GM19463 (cell line): ENCODE measurements at regions not wholly inside any gene's neighbourhood (a gene's known extent, or its start where the extent isn't known, plus 50 kb on each side); places are given as distances from the start of the nearest gene placed in this dataset.

Experiments
- ATAC-seq: cut with Tn5 transposase; IDR thresholded peaks from one replicate; pipeline ENCODE4 v1.9.1; 2021; ENCODE audit warnings: mild to moderate bottlenecking, moderate library complexity; ENCODE audit not compliant: unreplicated experiment

- ATAC-seq, result no peak
Measured at GRCh38 chr12:107271523-107271922, 178.2 kb upstream of the CRY1 start.

DNA sequence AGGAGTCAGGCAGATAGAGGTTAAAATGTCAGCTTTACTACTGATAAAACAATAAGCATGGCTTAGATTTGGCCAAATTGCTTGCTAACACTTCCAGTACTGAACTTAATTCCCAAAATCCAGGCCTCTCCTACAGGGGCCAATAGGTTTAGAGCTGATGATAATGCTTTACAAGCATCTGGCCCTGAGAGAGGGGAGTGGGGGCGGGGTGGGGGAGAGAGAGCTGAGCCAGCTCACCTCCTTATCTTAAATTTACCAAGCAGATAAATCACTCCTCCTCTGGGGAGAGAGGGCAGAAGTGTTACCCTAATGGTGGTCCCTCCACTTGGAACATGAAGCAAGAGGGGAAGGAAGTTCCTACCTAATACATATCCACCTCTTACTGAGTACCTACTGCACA lies 182.2 kb upstream of the CRY1 start:
- ATAC-seq, result no peak

DNA sequence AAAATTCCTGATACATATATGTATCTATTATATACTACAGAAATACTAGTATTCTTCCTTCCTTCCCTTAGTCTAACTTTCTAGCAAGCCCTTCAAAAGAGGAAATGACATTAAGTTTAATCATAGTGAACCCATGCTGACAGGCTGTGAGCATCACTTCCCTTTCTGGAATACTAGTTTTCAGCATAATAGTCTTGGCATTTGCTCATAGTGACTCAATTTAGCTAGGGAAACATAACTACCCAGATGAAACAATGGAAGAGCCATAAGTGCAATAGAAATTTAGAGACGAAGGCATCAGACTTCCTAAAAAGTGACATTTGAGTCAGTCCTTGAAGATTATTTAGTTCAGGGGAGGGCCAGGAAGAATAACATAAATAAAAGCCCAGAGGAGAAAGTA lies 184.5 kb upstream of the CRY1 start:
- no peak for ATAC-seq

DNA sequence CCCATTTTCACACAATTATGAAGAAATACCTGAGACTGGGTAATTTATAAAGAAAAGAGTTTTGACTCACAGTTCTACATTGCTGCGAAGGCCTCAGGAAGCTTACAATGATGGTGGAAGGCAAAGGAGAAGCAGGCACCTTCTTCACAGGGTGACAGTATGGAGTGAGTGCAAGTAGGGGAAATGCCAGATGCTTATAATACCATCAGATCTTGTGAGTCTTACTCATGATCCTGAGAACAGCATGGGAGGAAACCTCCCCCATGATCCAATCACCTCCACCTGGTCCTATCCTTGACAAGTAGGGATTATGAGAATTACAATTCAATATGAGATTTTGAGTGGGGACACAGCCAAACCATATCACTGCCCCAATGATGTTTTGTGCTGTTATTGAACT lies 189.3 kb upstream of the CRY1 start:
- ATAC-seq, result no peak

- ATAC-seq, result no peak
Measured at GRCh38 chr12:107283652-107284051, 190.3 kb upstream of the CRY1 start.

DNA sequence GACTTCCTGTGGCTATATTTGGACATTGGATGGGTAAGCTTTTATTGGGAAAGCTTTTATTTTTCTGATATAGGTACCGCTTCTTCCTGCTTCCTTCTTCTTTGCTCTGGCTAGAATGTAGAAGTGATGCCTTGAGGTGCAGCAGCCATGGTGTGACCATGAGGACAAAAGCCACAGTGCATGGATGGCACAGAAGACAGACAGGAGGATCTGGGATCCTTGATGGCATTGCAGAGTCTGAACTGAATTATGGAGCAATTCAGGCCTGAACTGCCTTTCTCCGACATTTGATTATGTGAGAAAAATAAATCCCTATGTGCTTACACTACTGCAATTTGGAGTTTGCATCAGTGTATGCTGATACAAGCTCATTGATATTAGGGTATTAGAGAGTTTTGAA lies 191.3 kb upstream of the CRY1 start:
- ATAC-seq, result no peak

DNA sequence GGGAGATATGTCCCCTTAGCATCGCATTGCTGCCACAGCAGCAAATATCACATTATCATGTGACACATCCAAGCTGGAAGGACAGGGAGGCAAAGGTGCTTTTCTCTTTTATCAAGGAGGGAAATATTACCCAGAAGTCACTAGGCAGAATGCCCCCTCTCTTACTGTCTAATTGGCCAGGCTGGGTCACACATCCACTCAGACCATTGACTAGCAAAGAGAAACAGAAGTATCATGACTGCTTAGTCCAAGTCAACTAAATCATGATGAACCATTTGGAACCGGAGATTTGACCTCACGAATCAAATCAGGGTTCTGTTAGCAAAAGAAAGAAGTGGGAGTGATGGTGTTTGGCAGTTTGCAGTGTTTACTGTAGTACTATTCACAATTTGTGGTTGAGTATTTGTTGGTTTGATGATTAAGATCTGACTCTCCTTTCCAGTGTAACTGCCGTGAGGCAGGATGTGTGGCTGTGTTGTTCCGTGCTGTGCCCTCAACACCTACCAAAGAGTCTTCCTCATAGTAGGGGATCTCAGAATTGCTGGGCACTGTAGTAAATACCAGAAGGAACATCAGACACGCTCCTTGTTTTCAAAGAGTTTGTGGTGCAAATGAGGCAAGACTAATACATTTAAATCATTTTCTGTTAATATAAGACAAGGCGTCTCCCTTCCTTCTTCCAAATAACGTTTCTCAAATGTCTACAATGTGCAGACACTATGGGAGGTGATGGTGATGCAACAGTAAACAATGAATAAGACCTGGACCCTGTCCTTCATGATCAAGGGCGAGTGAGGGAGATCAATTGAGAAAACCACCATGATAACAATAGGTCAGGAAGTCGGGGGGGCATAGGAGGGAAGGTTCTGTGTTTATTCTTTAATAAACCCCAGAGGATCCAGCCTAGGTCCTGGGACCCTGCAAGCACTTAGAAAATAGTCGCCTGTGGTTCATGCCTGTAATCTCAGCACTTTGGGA lies 194.4 kb upstream of the CRY1 start:
- ATAC-seq, result no peak

- no peak for ATAC-seq
Measured at GRCh38 chr12:107288414-107289127, 195.2 kb upstream of the CRY1 start.

- no peak for ATAC-seq
Measured at GRCh38 chr12:107291018-107291417, 197.7 kb upstream of the CRY1 start.

DNA sequence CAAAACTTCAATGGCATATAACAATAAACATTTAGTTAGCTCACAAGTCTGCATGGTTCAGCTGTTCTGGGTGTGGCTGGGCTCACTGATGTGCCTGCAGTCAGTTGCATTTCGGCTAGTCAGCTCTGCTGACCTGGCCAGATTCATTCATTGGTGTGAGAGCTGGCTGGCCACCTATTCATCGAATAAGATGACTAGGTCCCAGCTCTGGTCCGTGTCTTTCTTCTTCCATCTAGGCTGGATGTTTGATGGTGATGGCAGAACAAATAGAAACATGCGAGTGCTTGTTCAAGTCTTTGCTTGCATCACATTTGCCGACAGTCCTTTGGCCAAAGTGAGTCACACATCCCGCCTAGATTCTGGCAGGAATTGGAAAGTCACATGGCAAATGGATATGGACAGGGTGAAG lies 203.3 kb upstream of the CRY1 start:
- no peak for ATAC-seq

GRCh38 chr12:107302649-107303341 lies 209.4 kb upstream of the CRY1 start:
- no peak for ATAC-seq

DNA sequence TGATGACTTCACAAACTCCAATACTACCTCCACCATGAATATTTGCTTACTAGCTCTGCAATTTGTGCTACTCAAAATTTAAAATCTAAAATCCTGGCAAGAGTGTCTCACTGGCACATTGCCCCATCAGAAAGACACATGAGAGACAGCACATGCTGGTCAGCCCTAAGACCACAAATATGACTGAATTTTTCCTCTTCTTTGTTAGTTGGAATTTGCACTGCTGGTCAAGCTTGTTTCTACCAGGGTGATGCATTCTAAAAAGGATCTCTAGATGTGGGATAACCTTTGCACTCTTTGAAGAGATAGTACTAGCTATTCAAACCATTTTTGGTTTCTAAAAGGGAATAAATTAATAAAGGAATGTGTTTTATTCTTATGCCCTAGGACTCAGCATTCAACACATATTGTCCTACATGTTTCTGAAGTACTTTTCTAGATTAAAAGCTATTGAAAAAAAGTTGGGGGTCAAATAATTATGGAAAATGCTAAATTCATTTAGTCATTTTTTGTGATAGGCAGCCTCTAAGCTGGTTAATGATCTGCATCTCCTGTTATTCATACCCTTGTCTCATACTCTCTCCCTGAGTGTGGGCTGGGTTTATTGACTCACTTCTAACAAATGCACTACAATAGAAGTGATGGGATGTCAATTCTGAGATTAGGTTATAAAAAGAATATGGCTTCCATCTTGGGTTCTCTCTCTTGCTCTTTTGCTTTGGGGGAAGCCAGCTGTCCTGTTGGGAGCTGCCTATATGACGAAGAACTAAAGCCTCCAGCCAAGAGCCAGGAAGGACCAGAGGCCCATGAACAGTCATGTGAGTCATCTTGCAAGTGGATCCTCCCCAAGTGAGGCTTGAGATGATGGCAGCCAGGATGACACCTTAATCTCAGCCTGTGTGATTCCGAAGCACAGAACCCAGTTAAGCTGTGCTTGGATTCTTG lies 211.5 kb upstream of the CRY1 start:
- ATAC-seq, result no peak

GRCh38 chr12:107306141-107306659 lies 212.9 kb upstream of the CRY1 start:
- no peak for ATAC-seq

DNA sequence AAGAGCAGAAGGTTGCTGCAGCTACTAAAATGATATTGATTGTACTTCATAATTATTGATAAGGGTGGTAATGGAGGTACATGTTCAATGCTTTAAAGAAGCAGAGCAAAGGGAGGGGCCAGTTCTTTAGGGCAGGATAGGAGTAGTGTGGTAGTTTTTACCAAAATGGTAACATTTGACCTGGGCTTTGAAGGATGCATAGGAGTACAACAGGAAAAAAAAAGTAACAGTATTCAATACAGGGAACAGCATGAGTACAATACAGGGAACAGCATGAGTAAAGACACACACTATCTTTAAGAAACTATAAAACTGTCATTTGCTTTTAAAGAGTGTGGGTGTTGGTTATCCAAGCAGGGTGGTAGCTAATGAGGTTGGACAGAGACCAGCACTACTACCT lies 215.0 kb upstream of the CRY1 start:
- ATAC-seq, result no peak

DNA sequence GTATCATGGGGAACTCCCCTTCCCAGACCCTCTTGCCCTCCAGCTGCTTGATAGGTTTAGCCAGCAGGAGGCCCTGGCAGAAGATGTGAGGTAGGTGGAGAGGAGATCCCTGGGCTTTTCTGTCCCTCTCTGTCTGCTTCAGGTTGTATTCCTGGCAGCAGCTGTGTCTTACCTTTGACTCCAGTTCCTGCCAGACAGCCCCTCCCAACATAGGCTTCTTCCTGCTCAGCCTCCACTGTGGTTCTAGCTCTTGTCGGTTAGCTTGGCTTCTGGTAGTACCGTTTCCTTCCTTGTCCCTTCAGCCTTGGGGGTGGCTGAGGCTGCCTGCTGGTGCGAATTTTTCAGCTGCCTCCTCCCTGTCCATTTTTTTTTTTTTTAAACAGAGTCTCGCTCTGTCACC lies 215.7 kb upstream of the CRY1 start:
- ATAC-seq, result no peak

- ATAC-seq, result no peak
Measured at GRCh38 chr12:107310621-107311020, 217.3 kb upstream of the CRY1 start.

- ATAC-seq, result no peak
Measured at GRCh38 chr12:107311682-107312081, 218.3 kb upstream of the CRY1 start.

GRCh38 chr12:107317751-107318555 lies 224.6 kb upstream of the CRY1 start:
- ATAC-seq, result no peak

DNA sequence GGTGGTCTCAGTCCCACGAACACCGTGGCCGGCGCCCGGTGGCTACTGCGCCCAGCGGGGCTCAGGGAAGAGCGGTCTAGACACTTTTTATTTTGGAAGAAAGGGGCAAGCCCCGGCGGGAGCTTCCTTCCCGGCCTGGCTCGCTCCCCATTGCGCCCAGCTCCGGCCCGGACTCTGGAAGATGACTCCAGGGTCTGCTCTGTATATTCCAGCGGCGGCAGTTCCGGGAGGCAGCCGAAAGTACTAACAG lies 225.1 kb upstream of the CRY1 start:
- ATAC-seq, result no peak
